ENCODE measurements at regions not wholly inside any gene's neighbourhood (a gene's known extent, or its start where the extent isn't known, plus 50 kb on each side); places are given as distances from the start of the nearest gene placed in this dataset.

DNA sequence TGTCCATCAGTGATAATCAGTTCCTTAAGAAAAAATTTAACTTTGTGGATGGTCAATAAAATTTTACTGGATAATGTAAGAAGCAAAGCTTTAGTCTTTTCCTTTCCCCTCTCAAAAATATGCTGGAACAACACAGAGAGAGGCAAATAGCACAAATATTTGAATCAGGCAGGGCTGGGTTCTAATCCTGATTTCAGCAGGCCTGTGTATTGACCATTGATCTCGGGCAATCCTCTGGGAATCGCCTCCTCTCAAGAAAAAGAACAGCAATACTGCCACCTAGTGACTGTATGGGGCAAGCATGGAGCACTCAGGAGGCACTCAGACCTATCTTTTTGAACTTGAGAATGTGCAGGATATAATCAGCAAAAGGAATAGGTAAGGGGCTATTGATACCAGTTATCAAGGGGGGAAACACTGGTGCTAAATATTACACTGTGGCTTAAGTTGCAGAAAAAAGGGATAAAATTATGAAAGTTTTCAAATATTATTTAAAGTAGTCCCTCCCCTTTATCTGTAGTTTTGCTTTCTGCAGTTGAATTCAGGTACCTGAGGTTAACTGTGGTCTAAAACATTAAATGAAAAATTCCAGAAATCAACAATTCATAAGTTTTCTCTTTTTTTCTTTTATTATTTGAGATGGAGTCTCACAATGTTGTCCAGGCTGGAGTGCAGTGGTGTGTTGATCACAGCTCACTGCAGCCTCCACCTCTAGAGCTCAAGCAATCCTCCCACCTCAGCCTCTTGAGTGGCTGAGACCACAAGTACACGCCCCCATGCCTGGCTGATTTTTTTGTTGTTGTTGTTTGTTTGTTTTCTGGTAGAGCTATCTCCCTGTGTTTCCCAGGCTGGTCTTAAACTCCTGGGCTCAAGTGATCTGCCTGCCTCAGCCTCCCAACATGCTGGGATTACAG, 91.8 kb upstream of the NHSL1 start:
- peak; percentile 27 for ATAC-seq (ENCODE audit: poor library complexity)

DNA sequence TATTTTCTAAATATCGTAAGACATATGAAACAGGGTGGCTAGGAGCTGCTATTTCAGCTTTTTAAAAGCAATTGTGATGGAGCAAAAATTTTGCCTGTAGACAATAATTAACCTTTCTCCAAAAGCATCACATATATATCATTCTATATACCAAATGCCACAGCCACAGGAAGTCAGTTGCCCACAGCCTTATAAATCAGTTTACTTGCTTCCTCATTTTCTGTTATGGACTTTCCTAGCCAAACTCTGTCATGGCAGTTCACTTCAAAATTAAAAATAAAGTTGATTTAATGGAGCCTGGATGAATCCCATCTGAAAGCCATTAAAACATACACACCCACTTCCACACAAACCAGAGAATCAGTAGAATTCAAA, 93.4 kb upstream of the NHSL1 start:
- no peak overlapping the region for H3K27ac ChIP-seq (ENCODE audit: low read depth in 1 of 2, low read length in 2 of 2)
- ATAC-seq (ENCODE audit: poor library complexity), result no peak
- POLR2A ChIA-PET, result interaction anchor here (0.6 kb wide), 1 partner anchor 477 kb away, joined by 3 read pairs; no protein-coding TSS in a partner anchor

More for the DNA sequence above, 91.8 kb upstream of the NHSL1 start:
- intact Hi-C loops (cut with DNase I, micrococcal nuclease), result loop anchor here (2.0 to 5.0 kb wide), 3 partner anchors 162 to 476 kb away; no protein-coding TSS in a partner anchor
- H3K9me3 ChIP-seq (ENCODE audit: control insufficient read depth in 1 of 2, insufficient read depth in 1 of 2, low read length in 2 of 2), result no peaks in the 10 kb centered on the region
- ChIA-PET POLR2A (no interaction called here), CTCF (interaction anchor here (0.7 to 0.8 kb wide), 2 partner anchors 13 to 183 kb away, joined by 3 read pairs; partner anchors contain the start of gene CCDC28A)
- no peak overlapping the region for H3K27ac ChIP-seq (ENCODE audit: low read depth in 1 of 2, low read length in 2 of 2)
- peak in 8 of 14 experiments; percentile 4 to 66 (median 34) for DNase-seq
- peaks cover 6% of the 10 kb centered on the region for H3K4me1 ChIP-seq (ENCODE audit: insufficient read depth, low read length)
- H3K27me3 Mint-ChIP-seq, result no peaks in the 10 kb centered on the region
- TF ChIP-seq, protein P1, sequence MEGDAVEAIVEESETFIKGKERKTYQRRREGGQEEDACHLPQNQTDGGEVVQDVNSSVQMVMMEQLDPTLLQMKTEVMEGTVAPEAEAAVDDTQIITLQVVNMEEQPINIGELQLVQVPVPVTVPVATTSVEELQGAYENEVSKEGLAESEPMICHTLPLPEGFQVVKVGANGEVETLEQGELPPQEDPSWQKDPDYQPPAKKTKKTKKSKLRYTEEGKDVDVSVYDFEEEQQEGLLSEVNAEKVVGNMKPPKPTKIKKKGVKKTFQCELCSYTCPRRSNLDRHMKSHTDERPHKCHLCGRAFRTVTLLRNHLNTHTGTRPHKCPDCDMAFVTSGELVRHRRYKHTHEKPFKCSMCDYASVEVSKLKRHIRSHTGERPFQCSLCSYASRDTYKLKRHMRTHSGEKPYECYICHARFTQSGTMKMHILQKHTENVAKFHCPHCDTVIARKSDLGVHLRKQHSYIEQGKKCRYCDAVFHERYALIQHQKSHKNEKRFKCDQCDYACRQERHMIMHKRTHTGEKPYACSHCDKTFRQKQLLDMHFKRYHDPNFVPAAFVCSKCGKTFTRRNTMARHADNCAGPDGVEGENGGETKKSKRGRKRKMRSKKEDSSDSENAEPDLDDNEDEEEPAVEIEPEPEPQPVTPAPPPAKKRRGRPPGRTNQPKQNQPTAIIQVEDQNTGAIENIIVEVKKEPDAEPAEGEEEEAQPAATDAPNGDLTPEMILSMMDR (IDR thresholded peaks at IDR 0.05), result peak; percentile 92
- no peaks in the 10 kb centered on the region for H3K27me3 ChIP-seq (ENCODE audit: control insufficient read depth in 1 of 2, insufficient read depth in 2 of 2, low read length in 2 of 2)
- peaks cover 20% of the 10 kb centered on the region for H3K4me1 Mint-ChIP-seq (ENCODE audit: low read depth)
- H3K4me3 ChIP-seq (ENCODE audit: low read length), result no peak overlapping the region
- H3K27ac Mint-ChIP-seq, result no peak overlapping the region
- H3K9me3 Mint-ChIP-seq, result no peaks in the 10 kb centered on the region
- H3K36me3 Mint-ChIP-seq (ENCODE audit: low read depth), result no peaks in the 10 kb centered on the region
- H3K4me3 Mint-ChIP-seq, result no peak overlapping the region
- no peaks in the 10 kb centered on the region for H3K36me3 ChIP-seq (ENCODE audit: insufficient read depth, low read length)

DNA sequence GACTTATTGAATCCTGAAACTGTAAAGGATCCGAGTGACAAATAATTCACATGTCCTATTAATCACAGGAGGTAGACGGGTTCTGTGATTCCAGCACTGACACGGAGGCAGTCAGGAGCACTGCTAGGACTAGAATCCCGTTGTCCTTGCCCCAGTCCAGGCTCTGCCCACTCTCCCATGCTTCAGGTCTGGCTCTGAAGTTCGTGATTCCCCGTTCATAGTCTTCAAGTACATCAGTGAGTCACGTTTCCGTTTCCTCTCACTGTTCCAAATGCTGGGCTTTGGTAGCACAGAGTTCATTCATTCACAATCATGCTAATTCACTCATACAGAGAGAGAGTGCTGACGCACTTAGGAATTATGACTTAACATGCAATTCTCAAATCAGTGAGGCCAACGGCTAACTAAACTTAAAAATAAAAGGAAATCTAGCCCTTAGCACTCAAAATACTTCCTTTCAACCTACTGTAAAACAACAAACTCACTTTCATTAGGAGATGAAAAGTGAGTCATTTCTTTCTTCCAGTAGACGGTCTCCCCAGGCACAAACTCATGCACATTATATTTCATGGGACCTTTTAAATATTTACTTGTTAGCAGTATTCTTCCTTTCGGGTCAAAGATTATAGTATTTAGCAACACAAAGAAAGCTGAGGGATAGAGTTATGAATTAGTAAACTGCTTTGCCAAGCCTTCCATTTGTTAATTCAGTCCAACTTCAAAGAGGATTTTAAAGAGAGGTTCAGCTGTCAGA, 94.0 kb upstream of the NHSL1 start:
- H3K4me1 Mint-ChIP-seq (ENCODE audit: low read depth), result peaks cover 20% of the 10 kb centered on the region
- Histone ChIP-seq H3K27ac (ENCODE audit: low read depth in 1 of 2, low read length in 2 of 2) (no peak overlapping the region), H3K9me3 (ENCODE audit: control insufficient read depth in 1 of 2, insufficient read depth in 1 of 2, low read length in 2 of 2) (no peaks in the 10 kb centered on the region), H3K27me3 (ENCODE audit: control insufficient read depth in 1 of 2, insufficient read depth in 2 of 2, low read length in 2 of 2) (no peaks in the 10 kb centered on the region), H3K4me3 (ENCODE audit: low read length) (no peak overlapping the region), H3K4me1 (ENCODE audit: insufficient read depth, low read length) (peaks cover 6% of the 10 kb centered on the region), H3K36me3 (ENCODE audit: insufficient read depth, low read length) (no peaks in the 10 kb centered on the region)
- no peaks in the 10 kb centered on the region for H3K9me3 Mint-ChIP-seq
- no peaks in the 10 kb centered on the region for H3K27me3 Mint-ChIP-seq
- ChIA-PET POLR2A (no interaction called here), CTCF (no interaction called here)
- peak overlapping the region; percentile 7 for H3K4me3 Mint-ChIP-seq
- H3K27ac Mint-ChIP-seq, result no peak overlapping the region
- no peaks in the 10 kb centered on the region for H3K36me3 Mint-ChIP-seq (ENCODE audit: low read depth)
- DNase-seq, result peak in 6 of 14 experiments; percentile 1 to 78 (median 44)
- TF ChIP-seq, protein P1 (IDR thresholded peaks at IDR 0.05), result no peak
- ATAC-seq (ENCODE audit: poor library complexity), result peak; percentile 86
- intact Hi-C loops (cut with DNase I, micrococcal nuclease), result loop anchor here in 1 of 2 experiments (5.0 kb wide), 1 partner anchor 476 kb away; no protein-coding TSS in a partner anchor

More for the DNA sequence above, 93.4 kb upstream of the NHSL1 start:
- intact Hi-C loops (cut with DNase I, micrococcal nuclease), result loop anchor here in 1 of 2 experiments (5.0 kb wide), 1 partner anchor 475 kb away; no protein-coding TSS in a partner anchor
- H3K4me3 ChIP-seq (ENCODE audit: low read length), result no peak overlapping the region
- H3K4me1 ChIP-seq (ENCODE audit: insufficient read depth, low read length), result peaks cover 6% of the 10 kb centered on the region
- DNase-seq, result peak in 3 of 14 experiments; percentile 19 to 42 (median 24)
- TF ChIP-seq, protein P1 (IDR thresholded peaks at IDR 0.05), result no peak
- H3K9me3 ChIP-seq (ENCODE audit: control insufficient read depth in 1 of 2, insufficient read depth in 1 of 2, low read length in 2 of 2), result no peaks in the 10 kb centered on the region
- Mint-ChIP-seq H3K4me1 (ENCODE audit: low read depth) (peaks cover 20% of the 10 kb centered on the region), H3K27ac (no peak overlapping the region), H3K9me3 (no peaks in the 10 kb centered on the region), H3K4me3 (peak overlapping the region; percentile 7), H3K27me3 (no peaks in the 10 kb centered on the region), H3K36me3 (ENCODE audit: low read depth) (no peaks in the 10 kb centered on the region)
- CTCF ChIA-PET, result no interaction called here
- no peaks in the 10 kb centered on the region for H3K36me3 ChIP-seq (ENCODE audit: insufficient read depth, low read length)
- H3K27me3 ChIP-seq (ENCODE audit: control insufficient read depth in 1 of 2, insufficient read depth in 2 of 2, low read length in 2 of 2), result no peaks in the 10 kb centered on the region

Data from CD4-positive, alpha-beta T cell (primary cell).